GM21825 (cell line): ENCODE measurements at regions not wholly inside any gene's neighbourhood (a gene's known extent, or its start where the extent isn't known, plus 50 kb on each side); places are given as distances from the start of the nearest gene placed in this dataset.
"Not testable (repeated sequence)": the region's sequence is repeated elsewhere in the genome, so short reads cannot be mapped to it uniquely, and the experiment has no call there.

Source experiments
- ATAC-seq: cut with Tn5 transposase; IDR thresholded peaks from one replicate; pipeline ENCODE4 v1.9.1; 2021; ENCODE audit warnings: mild to moderate bottlenecking, moderate library complexity; ENCODE audit not compliant: unreplicated experiment

DNA sequence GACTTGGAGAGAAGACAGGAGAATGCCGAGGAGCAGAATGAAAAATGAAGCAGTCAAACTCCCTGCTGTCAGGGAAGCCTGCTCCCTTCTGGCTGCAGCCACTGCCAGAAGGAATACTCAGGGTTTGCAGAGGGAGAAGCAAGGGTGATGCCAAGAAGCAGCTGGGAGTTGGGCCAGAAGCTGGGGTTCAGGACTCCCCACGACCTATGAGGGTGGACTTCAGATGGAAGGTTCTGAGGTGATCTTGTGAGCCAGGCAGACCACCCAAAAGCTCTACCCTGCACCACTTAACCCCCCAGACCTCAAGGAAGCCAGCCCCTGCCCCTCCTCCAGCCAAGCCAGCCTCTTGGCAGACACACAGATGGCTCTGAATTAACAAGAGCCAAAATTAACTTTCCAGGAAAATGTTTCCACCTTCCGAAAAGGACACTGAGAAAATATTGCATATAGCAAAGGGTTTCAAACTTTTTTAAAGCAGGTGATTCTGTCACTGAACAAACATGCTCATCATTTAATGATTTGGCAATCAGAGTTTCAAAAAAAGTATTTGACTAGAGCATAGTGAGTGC is 126.0 kb upstream of the ERCC4 start:
- no peak for ATAC-seq

DNA sequence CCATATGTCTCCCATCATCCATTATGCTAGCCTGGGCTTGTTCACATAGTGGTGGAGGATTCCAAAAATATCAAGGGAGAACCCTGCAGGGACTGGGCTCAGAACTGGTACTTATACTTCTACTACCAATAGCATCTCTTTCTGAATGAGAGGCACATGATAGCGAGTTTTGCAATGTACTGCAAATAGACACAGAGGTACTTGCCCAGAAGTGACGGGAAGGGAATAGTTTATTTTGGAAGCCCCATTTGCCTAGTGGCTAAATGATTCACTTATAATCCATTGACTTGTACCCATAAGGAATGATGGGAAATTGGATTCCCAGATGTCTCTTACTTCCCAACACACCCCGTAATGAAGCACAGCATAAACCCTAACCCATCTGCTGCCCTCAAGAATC is 124.8 kb upstream of the ERCC4 start:
- no peak for ATAC-seq

GRCh38 chr16:13797718-13798117 is 122.2 kb upstream of the ERCC4 start:
- ATAC-seq, result no peak

DNA sequence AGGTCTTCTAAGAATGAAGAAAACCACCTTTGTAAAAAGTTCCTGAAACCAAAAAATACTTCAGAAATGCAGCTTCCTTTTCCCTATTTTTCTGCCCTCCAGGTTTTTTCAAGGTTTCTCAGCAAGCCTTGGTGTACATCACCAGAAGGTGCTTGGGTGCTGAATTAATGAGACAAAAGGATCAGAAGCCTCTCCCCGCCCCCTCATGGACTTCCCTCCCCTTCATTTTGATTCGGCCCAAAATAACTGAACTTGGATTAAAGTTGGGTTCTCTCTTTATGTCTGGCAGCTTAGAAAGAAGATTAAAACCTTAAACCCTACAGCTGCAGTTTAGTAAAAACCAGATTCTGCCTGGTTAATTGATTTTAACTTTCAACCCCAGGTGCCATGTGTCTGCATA is 121.7 kb upstream of the ERCC4 start:
- ATAC-seq, result no peak

DNA sequence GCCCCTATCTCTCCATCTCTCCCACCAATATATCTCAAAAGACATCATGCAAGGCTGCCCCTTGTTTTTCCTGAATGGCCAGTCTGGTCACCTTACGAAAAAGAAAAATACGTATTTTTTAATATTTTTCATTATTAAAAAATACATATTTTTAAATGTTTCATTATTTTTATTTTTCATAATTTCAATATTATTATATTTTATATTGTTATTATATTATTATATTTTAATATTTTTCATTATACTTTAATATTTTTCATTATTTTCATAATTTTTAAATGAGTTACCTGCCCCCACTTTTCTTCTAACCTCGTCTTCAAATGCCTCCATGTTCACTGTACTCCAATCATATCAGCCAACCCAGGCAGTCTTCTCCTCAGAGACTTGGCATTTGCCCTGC is 116.0 kb upstream of the ERCC4 start:
- no peak for ATAC-seq

GRCh38 chr16:13805951-13806350 is 114.0 kb upstream of the ERCC4 start:
- ATAC-seq, result no peak

- no peak for ATAC-seq
Observed at GRCh38 chr16:13806671-13807070, 113.3 kb upstream of the ERCC4 start.

GRCh38 chr16:13808102-13808501 is 111.9 kb upstream of the ERCC4 start:
- no peak for ATAC-seq

- ATAC-seq, result no peak
Observed at GRCh38 chr16:13809765-13810164, 110.2 kb upstream of the ERCC4 start.

GRCh38 chr16:13811834-13812233 is 108.1 kb upstream of the ERCC4 start:
- no peak for ATAC-seq

GRCh38 chr16:13816701-13817100 is 103.3 kb upstream of the ERCC4 start:
- no peak for ATAC-seq

- no peak for ATAC-seq
Observed at GRCh38 chr16:13823501-13823900, 96.5 kb upstream of the ERCC4 start.

DNA sequence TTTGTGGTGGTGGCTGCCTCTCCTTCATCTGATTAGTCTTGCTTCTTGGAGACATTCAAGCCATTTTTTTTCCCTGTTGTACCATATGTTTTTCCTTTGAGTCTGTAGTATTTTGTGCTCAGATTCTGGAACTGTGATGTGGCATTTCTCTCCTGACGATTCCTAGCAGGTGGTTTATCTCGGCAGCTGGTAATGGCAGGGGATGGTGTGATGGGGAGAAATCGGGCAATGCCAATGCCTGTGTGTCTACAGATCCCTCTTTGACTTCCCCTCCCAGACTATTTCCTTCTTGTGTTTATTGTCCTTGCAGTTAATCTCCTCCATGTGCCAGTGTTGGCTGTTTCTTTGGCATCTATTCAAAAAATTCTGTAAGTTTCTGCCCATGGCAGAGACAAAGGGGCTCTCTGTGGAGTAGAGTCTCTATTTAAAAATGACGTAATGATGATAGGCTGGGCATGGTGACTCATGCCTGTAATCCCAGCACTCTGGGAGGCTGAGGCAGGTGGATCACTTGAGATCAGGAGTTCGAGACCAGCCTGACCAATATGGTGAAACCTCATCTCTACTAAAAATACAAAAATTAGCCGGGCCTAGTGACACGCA is 90.2 kb upstream of the ERCC4 start:
- ATAC-seq, result no peak

DNA sequence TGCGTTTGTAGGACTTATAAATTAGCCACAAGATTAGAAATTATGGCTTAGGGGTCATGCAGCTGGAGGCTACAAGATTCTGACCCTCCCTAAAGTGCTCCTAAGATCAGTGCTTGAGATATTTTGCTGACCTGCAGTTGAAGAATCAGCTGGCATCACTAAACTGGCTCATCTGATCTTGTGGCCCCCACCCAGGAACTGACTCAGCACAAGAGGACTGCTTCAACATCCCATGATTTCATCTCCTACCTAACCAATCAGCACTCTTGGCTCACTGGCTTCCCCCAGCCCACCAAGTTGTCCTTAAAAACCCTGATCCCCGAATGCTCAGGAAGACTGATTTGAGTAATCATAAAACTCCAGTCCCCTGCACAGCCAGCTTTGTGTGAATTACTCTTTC is 86.4 kb upstream of the ERCC4 start:
- no peak for ATAC-seq

DNA sequence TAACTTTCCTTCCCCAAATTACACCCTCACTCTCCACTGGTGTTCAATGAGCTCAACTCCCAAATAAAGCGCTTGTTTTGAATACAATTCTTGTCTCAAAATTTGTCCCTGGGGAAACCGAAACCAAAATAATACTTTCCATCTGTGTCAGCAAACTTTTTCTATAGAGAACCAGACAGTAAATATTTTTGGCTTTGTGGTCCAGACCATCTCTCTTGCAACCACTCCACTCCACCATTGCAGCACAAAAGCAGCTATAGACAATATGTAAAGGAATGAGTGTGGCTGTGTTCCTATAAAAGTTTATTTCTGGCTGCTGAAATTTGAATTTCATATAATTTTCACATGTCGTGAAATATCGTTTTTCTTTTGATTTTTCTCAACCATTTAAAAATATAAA is 84.6 kb upstream of the ERCC4 start:
- ATAC-seq, result no peak

DNA sequence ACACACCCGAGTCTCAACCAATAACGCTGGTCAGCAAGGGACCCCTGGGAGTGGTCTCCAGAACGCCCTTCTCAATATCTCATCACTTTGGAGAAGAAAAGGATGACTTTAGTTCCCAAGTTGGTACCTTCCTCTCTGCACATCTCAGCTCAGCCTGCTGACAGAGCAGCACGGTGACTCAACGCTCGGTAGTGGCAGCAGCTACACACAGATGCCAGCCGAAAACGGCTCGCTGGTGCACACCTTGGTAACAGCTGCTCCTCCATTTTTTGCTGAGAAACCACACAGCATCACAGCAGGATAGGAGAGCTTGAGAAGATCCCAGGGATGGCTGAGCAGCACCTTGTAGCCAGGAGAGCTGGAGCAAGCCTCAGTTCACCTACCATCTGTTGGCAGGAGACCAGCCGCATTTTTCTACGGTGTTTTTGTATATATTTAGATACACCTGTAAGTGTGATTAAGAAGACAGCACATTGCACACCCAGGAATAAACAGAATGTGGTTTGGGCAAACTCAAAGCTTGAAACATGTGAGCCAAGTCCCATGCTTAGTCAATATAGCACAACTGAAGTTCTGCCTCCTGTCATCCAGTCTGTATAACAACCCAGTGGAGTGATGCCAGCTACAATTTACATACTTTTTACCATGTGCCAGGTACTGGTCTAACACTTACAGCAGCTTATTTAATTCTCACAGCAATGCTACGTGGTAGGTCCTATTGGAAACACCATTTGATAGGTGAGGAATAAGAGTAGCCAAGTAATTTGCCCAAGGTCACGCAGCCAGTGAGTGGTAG is 83.8 kb upstream of the ERCC4 start:
- ATAC-seq, result no peak

DNA sequence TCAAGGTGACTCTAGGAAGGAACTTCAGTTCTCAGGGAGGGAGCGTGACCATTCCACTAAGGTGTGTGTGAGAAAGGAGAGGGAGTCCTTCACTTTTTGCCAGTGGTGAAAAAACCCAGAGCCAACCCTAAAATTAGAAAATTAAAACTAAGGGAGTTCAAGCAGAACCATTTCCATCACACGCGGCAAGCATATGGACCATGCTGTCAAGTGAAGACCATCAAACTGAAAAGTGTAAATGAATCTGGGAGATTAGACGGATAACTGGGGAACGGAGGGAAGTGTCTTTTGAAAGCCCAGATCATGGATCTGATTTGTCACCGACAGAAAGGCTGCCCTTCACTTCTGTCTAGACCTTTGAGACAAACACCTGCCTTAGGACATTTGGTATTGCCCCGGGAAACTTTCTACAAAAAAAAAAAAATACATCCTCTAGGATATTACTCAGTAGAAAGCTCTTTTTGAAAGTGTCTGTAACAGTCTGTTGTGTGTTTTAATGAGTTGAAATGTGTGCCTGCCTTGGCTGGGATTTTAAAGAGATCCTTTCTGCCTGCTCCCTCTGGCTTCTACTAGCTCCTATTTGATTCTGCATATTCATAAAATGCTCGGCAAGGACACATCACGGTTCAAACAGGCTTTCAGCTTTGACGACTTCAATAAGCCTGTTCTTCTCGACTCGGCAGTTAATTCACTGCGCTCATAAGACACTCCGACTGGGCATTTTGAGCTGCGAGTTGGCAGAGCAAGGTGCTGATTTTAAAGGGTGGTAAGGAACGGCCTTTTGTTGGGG is 81.4 kb upstream of the ERCC4 start:
- ATAC-seq, result no peak

DNA sequence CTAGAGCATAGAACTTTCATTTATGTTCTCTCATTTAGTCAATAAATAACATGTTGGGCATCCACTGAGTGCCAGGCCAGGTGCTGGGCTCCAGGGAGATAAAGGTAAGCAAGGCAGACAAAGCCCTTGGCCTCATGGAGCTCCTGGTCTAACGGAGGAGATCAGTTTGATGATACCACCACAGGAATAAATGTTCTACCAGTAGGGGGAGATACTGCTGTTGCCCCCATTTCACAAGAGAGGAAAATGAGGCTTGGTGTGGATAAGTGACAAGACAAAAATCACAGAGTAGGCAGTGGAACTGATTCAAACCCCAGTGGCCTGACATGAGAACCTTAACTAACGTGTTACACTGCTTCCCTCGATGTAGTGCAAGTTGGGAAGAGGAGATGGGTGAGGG is 80.4 kb upstream of the ERCC4 start:
- ATAC-seq, result no peak

GRCh38 chr16:13845232-13845631 is 74.7 kb upstream of the ERCC4 start:
- ATAC-seq, result no peak

DNA sequence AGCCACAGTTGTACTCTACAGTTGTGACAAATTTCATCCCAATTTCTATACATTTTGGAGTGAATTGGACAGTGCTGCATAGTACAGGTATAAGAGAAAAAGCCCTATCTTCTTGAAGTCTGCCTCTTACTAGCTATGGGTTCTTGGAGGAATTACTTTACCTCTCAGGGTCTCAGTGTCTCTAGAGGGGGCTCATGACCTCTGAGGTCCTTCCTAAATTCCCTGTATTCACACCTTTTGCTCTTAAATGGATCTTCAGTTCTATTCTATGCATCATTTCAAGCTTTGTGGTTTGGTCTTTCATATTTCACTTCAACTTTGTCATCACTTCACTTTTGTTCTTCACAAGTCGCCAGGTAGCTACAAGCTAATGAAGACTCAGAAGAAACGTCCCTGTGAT is 71.2 kb upstream of the ERCC4 start:
- ATAC-seq, result no peak

DNA sequence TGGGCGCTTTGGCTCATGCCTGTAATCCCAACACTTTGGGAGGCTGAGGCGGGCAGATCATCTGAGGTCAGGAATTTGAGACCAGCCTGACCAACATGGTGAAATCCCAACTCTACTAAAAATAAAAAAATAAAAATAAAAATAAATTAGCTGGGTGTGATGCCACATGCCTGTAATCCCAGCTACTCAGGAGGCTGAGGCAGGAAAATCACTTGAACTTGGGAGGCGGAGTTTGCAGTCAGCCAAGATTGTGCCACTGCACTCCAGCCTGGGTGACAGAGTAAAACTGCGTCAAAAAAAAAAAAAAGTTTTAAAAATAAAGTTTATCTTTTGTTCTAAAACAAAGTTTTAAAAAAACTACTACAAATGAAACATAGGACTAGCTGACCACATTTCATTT is 69.8 kb upstream of the ERCC4 start:
- ATAC-seq, result not testable (repeated sequence)

DNA sequence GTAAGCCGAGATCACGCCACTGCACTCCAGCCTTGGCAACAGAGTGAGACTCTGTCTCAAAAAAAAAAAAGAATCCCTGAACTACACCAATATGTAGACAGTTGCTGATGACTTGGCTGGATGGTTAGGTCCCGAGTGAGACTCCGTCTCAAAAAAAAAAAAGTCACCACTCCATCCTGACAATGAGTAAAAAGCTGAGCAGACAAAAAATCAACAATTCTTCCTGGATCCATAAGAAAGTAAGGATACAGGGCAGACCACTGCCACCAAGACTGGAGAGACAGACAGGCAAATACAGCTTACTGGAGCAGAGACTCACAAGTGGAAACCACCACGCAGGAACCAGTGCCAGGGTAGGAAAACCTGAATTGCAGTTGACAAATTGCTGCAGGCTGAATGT is 67.1 kb upstream of the ERCC4 start:
- ATAC-seq, result no peak
